ENCODE measurements at regions not wholly inside any gene's neighbourhood (a gene's known extent, or its start where the extent isn't known, plus 50 kb on each side); places are given as distances from the start of the nearest gene placed in this dataset.
"Not testable (repeated sequence)": the region's sequence is repeated elsewhere in the genome, so short reads cannot be mapped to it uniquely, and the experiment has no call there.

GRCh38 chr11:23759489-23759888 is 737.4 kb upstream of the LUZP2 start:
- H3K36me3 Mint-ChIP-seq = no peaks in the 10 kb centered on the region
- H3K27me3 Mint-ChIP-seq = no peaks in the 10 kb centered on the region
- H3K4me1 Mint-ChIP-seq (ENCODE audit: low read depth) = no peaks in the 10 kb centered on the region
- no peak overlapping the region for H3K4me3 Mint-ChIP-seq
- intact Hi-C loops (cut with micrococcal nuclease) = no loop called here
- POLR2A ChIA-PET = no interaction called here
- no peak for DNase-seq
- no peak overlapping the region for H3K27ac Mint-ChIP-seq
- CTCF ChIA-PET = no interaction called here
- H3K9me3 Mint-ChIP-seq = peaks cover 10% of the 10 kb centered on the region

GRCh38 chr11:23764286-23764685 is 732.6 kb upstream of the LUZP2 start:
- DNase-seq = no peak
- H3K4me1 Mint-ChIP-seq (ENCODE audit: low read depth) = no peaks in the 10 kb centered on the region
- H3K9me3 Mint-ChIP-seq = peaks cover 15% of the 10 kb centered on the region
- H3K36me3 Mint-ChIP-seq = no peaks in the 10 kb centered on the region
- ChIA-PET POLR2A (no interaction called here), CTCF (no interaction called here)
- H3K27ac Mint-ChIP-seq = no peak overlapping the region
- H3K4me3 Mint-ChIP-seq = no peak overlapping the region
- H3K27me3 Mint-ChIP-seq = no peaks in the 10 kb centered on the region
- intact Hi-C loops (cut with micrococcal nuclease) = no loop called here

GRCh38 chr11:23765682-23766252 is 731.1 kb upstream of the LUZP2 start:
- POLR2A ChIA-PET = no interaction called here
- Mint-ChIP-seq H3K27me3 (no peaks in the 10 kb centered on the region), H3K4me3 (no peak overlapping the region), H3K36me3 (no peaks in the 10 kb centered on the region), H3K4me1 (ENCODE audit: low read depth) (no peaks in the 10 kb centered on the region), H3K27ac (no peak overlapping the region), H3K9me3 (peaks cover 17% of the 10 kb centered on the region)
- intact Hi-C loops (cut with micrococcal nuclease) = no loop called here
- DNase-seq = no peak
- CTCF ChIA-PET = interaction anchor here (0.7 kb wide), 1 partner anchor 40 kb away, joined by 3 read pairs; no protein-coding TSS in a partner anchor

- ChIA-PET POLR2A (no interaction called here), CTCF (no interaction called here)
- intact Hi-C loops (cut with micrococcal nuclease) = no loop called here
- H3K4me3 Mint-ChIP-seq = no peak overlapping the region
- no peaks in the 10 kb centered on the region for H3K4me1 Mint-ChIP-seq (ENCODE audit: low read depth)
- H3K27me3 Mint-ChIP-seq = no peaks in the 10 kb centered on the region
- H3K27ac Mint-ChIP-seq = no peak overlapping the region
- H3K9me3 Mint-ChIP-seq = peaks cover 23% of the 10 kb centered on the region
- DNase-seq = no peak
- no peaks in the 10 kb centered on the region for H3K36me3 Mint-ChIP-seq
Measured at GRCh38 chr11:23767576-23767975, 729.3 kb upstream of the LUZP2 start.

GRCh38 chr11:23769214-23769613 is 727.6 kb upstream of the LUZP2 start:
- ChIA-PET CTCF (no interaction called here), POLR2A (no interaction called here)
- Mint-ChIP-seq H3K4me1 (ENCODE audit: low read depth) (no peaks in the 10 kb centered on the region), H3K4me3 (no peak overlapping the region), H3K36me3 (no peaks in the 10 kb centered on the region), H3K27me3 (no peaks in the 10 kb centered on the region), H3K27ac (no peak overlapping the region), H3K9me3 (peaks cover 21% of the 10 kb centered on the region)
- intact Hi-C loops (cut with micrococcal nuclease) = no loop called here
- no peak for DNase-seq

- Mint-ChIP-seq H3K36me3 (no peaks in the 10 kb centered on the region), H3K9me3 (peaks cover 13% of the 10 kb centered on the region), H3K27ac (no peak overlapping the region), H3K27me3 (no peaks in the 10 kb centered on the region), H3K4me3 (no peak overlapping the region), H3K4me1 (ENCODE audit: low read depth) (no peaks in the 10 kb centered on the region)
- CTCF ChIA-PET = no interaction called here
- POLR2A ChIA-PET = no interaction called here
- no peak for DNase-seq
- intact Hi-C loops (cut with micrococcal nuclease) = no loop called here
Measured at GRCh38 chr11:23772081-23772480, 724.8 kb upstream of the LUZP2 start.

- peaks cover 5% of the 10 kb centered on the region for H3K9me3 Mint-ChIP-seq
- intact Hi-C loops (cut with micrococcal nuclease) = no loop called here
- H3K27me3 Mint-ChIP-seq = no peaks in the 10 kb centered on the region
- H3K36me3 Mint-ChIP-seq = no peaks in the 10 kb centered on the region
- H3K4me3 Mint-ChIP-seq = no peak overlapping the region
- H3K4me1 Mint-ChIP-seq (ENCODE audit: low read depth) = no peaks in the 10 kb centered on the region
- ChIA-PET POLR2A (no interaction called here), CTCF (no interaction called here)
- no peak overlapping the region for H3K27ac Mint-ChIP-seq
- no peak for DNase-seq
Measured at GRCh38 chr11:23778971-23779370, 717.9 kb upstream of the LUZP2 start.

- intact Hi-C loops (cut with micrococcal nuclease) = no loop called here
- CTCF ChIA-PET = no interaction called here
- POLR2A ChIA-PET = no interaction called here
- Mint-ChIP-seq H3K4me3 (no peak overlapping the region), H3K9me3 (peaks cover 5% of the 10 kb centered on the region), H3K4me1 (ENCODE audit: low read depth) (no peaks in the 10 kb centered on the region), H3K27ac (no peak overlapping the region), H3K36me3 (no peaks in the 10 kb centered on the region), H3K27me3 (no peaks in the 10 kb centered on the region)
- no peak for DNase-seq
Measured at GRCh38 chr11:23780231-23780630, 716.6 kb upstream of the LUZP2 start.

GRCh38 chr11:23781803-23782560 is 714.9 kb upstream of the LUZP2 start:
- Mint-ChIP-seq H3K27ac (no peak overlapping the region), H3K9me3 (peaks cover 5% of the 10 kb centered on the region), H3K36me3 (no peaks in the 10 kb centered on the region), H3K4me1 (ENCODE audit: low read depth) (no peaks in the 10 kb centered on the region), H3K4me3 (no peak overlapping the region), H3K27me3 (no peaks in the 10 kb centered on the region)
- intact Hi-C loops (cut with micrococcal nuclease) = no loop called here
- DNase-seq = no peak
- POLR2A ChIA-PET = no interaction called here
- CTCF ChIA-PET = no interaction called here

GRCh38 chr11:23786974-23787373 is 709.9 kb upstream of the LUZP2 start:
- DNase-seq; POLR2A ChIA-PET; CTCF ChIA-PET; H3K27ac Mint-ChIP-seq; H3K27me3 Mint-ChIP-seq; intact Hi-C loops (cut with micrococcal nuclease); H3K4me1 Mint-ChIP-seq (ENCODE audit: low read depth); H3K36me3 Mint-ChIP-seq; H3K4me3 Mint-ChIP-seq: not testable (repeated sequence)
- peaks cover 12% of the 10 kb centered on the region for H3K9me3 Mint-ChIP-seq

- H3K4me3 Mint-ChIP-seq = no peak overlapping the region
- peaks cover 9% of the 10 kb centered on the region for H3K9me3 Mint-ChIP-seq
- intact Hi-C loops (cut with micrococcal nuclease) = no loop called here
- H3K4me1 Mint-ChIP-seq (ENCODE audit: low read depth) = no peaks in the 10 kb centered on the region
- DNase-seq = no peak
- CTCF ChIA-PET = no interaction called here
- H3K27ac Mint-ChIP-seq = no peak overlapping the region
- H3K27me3 Mint-ChIP-seq = no peaks in the 10 kb centered on the region
- no peaks in the 10 kb centered on the region for H3K36me3 Mint-ChIP-seq
- POLR2A ChIA-PET = no interaction called here
Measured at GRCh38 chr11:23789200-23789853, 707.5 kb upstream of the LUZP2 start.

GRCh38 chr11:23789938-23790371 is 706.9 kb upstream of the LUZP2 start:
- ChIA-PET CTCF (no interaction called here), POLR2A (no interaction called here)
- no peak overlapping the region for H3K4me3 Mint-ChIP-seq
- no peak overlapping the region for H3K27ac Mint-ChIP-seq
- H3K27me3 Mint-ChIP-seq = no peaks in the 10 kb centered on the region
- H3K9me3 Mint-ChIP-seq = peaks cover 9% of the 10 kb centered on the region
- intact Hi-C loops (cut with micrococcal nuclease) = no loop called here
- no peaks in the 10 kb centered on the region for H3K4me1 Mint-ChIP-seq (ENCODE audit: low read depth)
- H3K36me3 Mint-ChIP-seq = no peaks in the 10 kb centered on the region
- no peak for DNase-seq
